ENCODE measurements at regions not wholly inside any gene's neighbourhood (a gene's known extent, or its start where the extent isn't known, plus 50 kb on each side); places are given as distances from the start of the nearest gene placed in this dataset.
A peak's percentile ranks its signal among the peaks of the same experiment; 100 is the strongest.

GRCh38 chr5:30387974-30388632, 805.4 kb upstream of the CDH6 start:
- CTCF ChIA-PET (ENCODE audit: partially characterized antibody) = interaction anchor here (1.1 kb wide), 1 partner anchor 347 kb away, joined by 3 read pairs; no protein-coding TSS in a partner anchor
- TF ChIP-seq BACH1 (IDR thresholded peaks at IDR 0.05; ENCODE audit: low read length) (no peak), EP300 (IDR thresholded peaks at IDR 0.05; ENCODE audit: borderline replicate concordance in 1 of 2, low read depth in 2 of 2, low read length in 2 of 2) (no peak), CEBPB (IDR thresholded peaks at IDR 0.05; ENCODE audit: low read depth, low read length) (no peak), TAF7 (optimal IDR thresholded peaks at IDR 0.05; ENCODE audit: borderline replicate concordance, low read depth, low read length) (no peak), SP2 (IDR thresholded peaks at IDR 0.05; ENCODE audit: low read length) (no peak), YY1 (IDR thresholded peaks at IDR 0.05; ENCODE audit: low read depth, low read length) (peak; percentile 68)
- no peak for FAIRE-seq

More at GRCh38 chr5:30387974-30388632, 805.4 kb upstream of the CDH6 start:
- no peaks in the 10 kb centered on the region for H3K79me1 ChIP-seq (ENCODE audit: low read depth, low read length)
- no peaks in the 10 kb centered on the region for H4K20me1 ChIP-seq (replicated peaks in 1 of 2; ENCODE audit: control insufficient read depth in 1 of 2, insufficient read depth in 2 of 2, low read length in 2 of 2)
- H3K27me3 ChIP-seq (replicated peaks in 1 of 4; ENCODE audit: control insufficient read depth in 3 of 4, extremely low read depth in 1 of 4, insufficient read depth in 3 of 4, low read length in 3 of 4) = no peaks in the 10 kb centered on the region
- H2BK12ac ChIP-seq (ENCODE audit: low read depth, low read length) = no peak overlapping the region
- no peak for DNase-seq (ENCODE audit: low read depth in 1 of 2, low spot score in 2 of 2)
- H3K4me1 ChIP-seq (replicated peaks in 1 of 4; ENCODE audit: control insufficient read depth in 3 of 4, insufficient read depth in 4 of 4, low read length in 3 of 4) = 0 out of 7 replicates have a peak, but pooled peaks cover 0 to 2% (median 0%) of the 10 kb centered on the region in 4 experiments
- no peak overlapping the region for H3K18ac ChIP-seq (ENCODE audit: extremely low read depth, low read length)
- no peak overlapping the region for H2BK120ac ChIP-seq (replicated peaks; ENCODE audit: low read depth, low read length)
- no peak overlapping the region for H2AK5ac ChIP-seq (ENCODE audit: low read depth, low read length)
- no peak overlapping the region for H3K4ac ChIP-seq (replicated peaks; ENCODE audit: insufficient read length, low read depth, low read length)
- no peak overlapping the region for H2BK20ac ChIP-seq (ENCODE audit: low read length)
- no peak overlapping the region for H2BK15ac ChIP-seq (ENCODE audit: low read length)
- H2BK5ac ChIP-seq (ENCODE audit: low read depth, low read length) = no peak overlapping the region
- no peak overlapping the region for H4K8ac ChIP-seq (ENCODE audit: extremely low read depth, insufficient read depth, low read length)
- no peak overlapping the region for H4K5ac ChIP-seq (ENCODE audit: insufficient read length, low read depth, low read length)
- H3K14ac ChIP-seq (ENCODE audit: insufficient read length) = no peak overlapping the region
- H3K56ac ChIP-seq (replicated peaks; ENCODE audit: insufficient read length, low read depth, low read length) = no peak overlapping the region
- no peak overlapping the region for H4K91ac ChIP-seq (replicated peaks; ENCODE audit: insufficient read length, low read length)
- no peaks in the 10 kb centered on the region for H3K23me2 ChIP-seq (ENCODE audit: low read depth, low read length)
- H3K23ac ChIP-seq (ENCODE audit: insufficient read length) = no peak overlapping the region
- no peaks in the 10 kb centered on the region for H3K79me2 ChIP-seq (ENCODE audit: control insufficient read depth in 1 of 2, insufficient read depth in 2 of 2, low read length in 2 of 2)
- H2AFZ ChIP-seq (ENCODE audit: low read length) = no peak overlapping the region; the same call in 1 of the 2 replicates
- H3K27ac ChIP-seq (ENCODE audit: low read depth, low read length) = no peak overlapping the region; the same call in 1 of the 2 replicates
- H3K9me3 ChIP-seq (ENCODE audit: insufficient read depth in 2 of 2, low read depth in 1 of 2, low read length in 1 of 2) = no peaks in the 10 kb centered on the region; a peak in 1 of 4 replicates
- H3K4me2 ChIP-seq (ENCODE audit: insufficient read depth in 1 of 2, low read depth in 2 of 2, low read length in 2 of 2) = 0 out of 4 replicates have a peak overlapping the region, but pooled peaks of 1 of the 2 experiments have one; percentile 1
- H3K4me3 ChIP-seq (ENCODE audit: extremely low read depth in 1 of 4, insufficient read depth in 2 of 4, low read depth in 3 of 4, low read length in 4 of 4) = no peak overlapping the region
- no peak overlapping the region for H3K9ac ChIP-seq (replicated peaks in 1 of 4; ENCODE audit: extremely low read depth in 1 of 4, low read depth in 3 of 4, low read length in 3 of 4)
- H3K36me3 ChIP-seq (ENCODE audit: control insufficient read depth in 2 of 4, insufficient read depth in 4 of 4, low read length in 3 of 4) = no peaks in the 10 kb centered on the region
- POLR2A ChIA-PET (ENCODE audit: partially characterized antibody) = no interaction called here
- WGBS, 2 experiments (ENCODE audit: extremely low coverage in 1 of 2, insufficient coverage in 1 of 2, insufficient read length in 1 of 2, insufficient replicate concordance in 2 of 2, low coverage in 1 of 2, low lambda C conversion rate in 2 of 2, missing lambda C conversion rate in 1 of 2) = 89% methylated on average over 3 of the region's 3 CpGs; no CpG with 5 or more reads in 1 of the 2 experiments

Data from H1 (cell line).